ENCODE measurements at regions not wholly inside any gene's neighbourhood (a gene's known extent, or its start where the extent isn't known, plus 50 kb on each side); places are given as distances from the start of the nearest gene placed in this dataset.

DNA sequence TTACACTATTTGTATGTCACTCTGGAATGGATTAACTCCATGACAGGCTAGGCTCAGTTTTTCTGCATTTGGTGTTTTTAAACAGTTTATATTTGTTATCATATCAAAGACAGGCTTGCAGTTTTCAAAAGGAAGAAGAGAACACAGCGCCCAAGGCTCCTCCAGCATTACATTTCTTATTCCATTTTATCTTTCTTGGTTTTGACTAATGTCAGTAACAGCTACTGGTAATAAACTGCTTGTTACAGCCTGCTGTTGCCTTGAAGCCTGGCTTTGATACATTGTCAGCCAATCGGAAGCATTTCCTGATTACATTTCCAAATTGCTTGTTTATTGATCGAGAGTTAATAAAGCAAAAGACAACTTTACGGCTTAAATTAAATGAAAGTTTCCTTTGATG lies 166.0 kb upstream of the MDFIC start:
- H3K27ac Mint-ChIP-seq = no peak overlapping the region

DNA sequence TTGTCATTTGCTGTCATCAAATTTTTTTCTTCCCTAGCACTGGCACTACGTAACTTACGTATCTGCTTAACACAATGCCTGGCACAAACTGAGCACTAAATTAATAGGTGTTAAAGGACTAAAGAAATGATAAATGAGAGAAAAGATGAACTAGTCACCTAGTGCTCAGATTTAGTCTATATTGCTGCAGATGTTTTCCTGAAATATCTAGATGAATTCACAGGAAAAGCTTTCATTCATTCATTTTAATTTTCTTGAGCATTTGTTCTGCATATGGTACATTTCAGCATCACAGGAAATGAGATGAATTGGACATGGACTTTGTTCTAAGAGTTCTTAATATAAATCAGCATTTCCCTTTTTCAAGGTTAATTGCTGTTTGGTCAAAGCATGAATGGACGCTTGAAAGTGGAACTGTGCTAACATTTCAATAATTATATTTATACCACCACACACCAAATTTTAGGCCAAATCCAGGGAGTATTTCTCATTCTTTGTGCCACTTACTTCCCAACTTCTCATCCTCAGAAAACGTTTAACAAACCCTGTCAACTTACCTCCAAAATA lies 163.2 kb upstream of the MDFIC start:
- Mint-ChIP-seq H3K27me3 (no peaks in the 10 kb centered on the region), H3K27ac (no peak overlapping the region), H3K36me3 (no peaks in the 10 kb centered on the region), H3K4me1 (ENCODE audit: low read depth in 2 of 2) (no peaks in the 10 kb centered on the region), H3K9me3 (no peaks in the 10 kb centered on the region), H3K4me3 (no peak overlapping the region)
- ATAC-seq (no peak), DNase-seq (ENCODE audit: low spot score) (no peak)

More for the DNA sequence above, 166.0 kb upstream of the MDFIC start:
- no peaks in the 10 kb centered on the region for H3K36me3 Mint-ChIP-seq
- H3K4me1 Mint-ChIP-seq (ENCODE audit: low read depth in 2 of 2) = no peaks in the 10 kb centered on the region
- no peaks in the 10 kb centered on the region for H3K27me3 Mint-ChIP-seq
- ATAC-seq (no peak), DNase-seq (ENCODE audit: low spot score) (no peak)
- no peak overlapping the region for H3K4me3 Mint-ChIP-seq
- H3K9me3 Mint-ChIP-seq = peaks cover 4% of the 10 kb centered on the region

DNA sequence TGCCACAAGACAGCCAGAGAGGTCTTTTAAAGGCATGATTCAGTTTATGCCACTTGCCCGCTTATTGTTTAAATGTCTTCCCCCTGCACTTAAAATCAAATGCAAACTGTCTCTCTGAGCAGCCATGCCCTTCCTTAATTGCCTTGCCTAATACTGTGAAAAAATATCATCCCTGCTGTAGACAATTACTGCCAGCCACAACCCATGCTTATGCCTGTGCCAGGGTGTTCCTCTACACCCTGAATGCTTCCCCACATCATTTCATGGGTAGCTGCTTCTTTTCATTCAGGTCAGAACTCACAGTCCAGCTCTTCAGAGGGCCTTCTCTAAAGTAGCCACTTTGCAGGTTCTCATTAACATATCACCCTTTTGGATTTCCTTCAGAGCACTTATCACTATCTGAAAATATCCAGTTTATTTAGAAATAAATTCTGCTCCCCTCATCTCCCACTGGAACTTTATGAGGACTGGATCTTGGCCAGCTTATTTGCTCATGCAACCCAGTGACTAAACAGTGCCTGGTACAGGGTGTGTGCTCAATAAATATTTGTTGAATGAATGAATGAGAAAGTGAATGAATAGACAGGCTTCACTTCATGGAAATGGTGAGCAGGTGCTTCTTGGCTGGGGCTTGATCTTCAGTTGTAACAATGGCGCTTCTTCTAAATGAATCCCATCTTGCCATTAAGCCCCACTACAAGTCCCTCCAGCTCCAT lies 162.4 kb upstream of the MDFIC start:
- H3K36me3 Mint-ChIP-seq = no peaks in the 10 kb centered on the region
- no peaks in the 10 kb centered on the region for H3K9me3 Mint-ChIP-seq
- no peak overlapping the region for H3K27ac Mint-ChIP-seq
- H3K4me3 Mint-ChIP-seq = no peak overlapping the region
- ATAC-seq (no peak), DNase-seq (ENCODE audit: low spot score) (no peak)
- H3K4me1 Mint-ChIP-seq (ENCODE audit: low read depth in 2 of 2) = no peaks in the 10 kb centered on the region
- H3K27me3 Mint-ChIP-seq = no peaks in the 10 kb centered on the region

DNA sequence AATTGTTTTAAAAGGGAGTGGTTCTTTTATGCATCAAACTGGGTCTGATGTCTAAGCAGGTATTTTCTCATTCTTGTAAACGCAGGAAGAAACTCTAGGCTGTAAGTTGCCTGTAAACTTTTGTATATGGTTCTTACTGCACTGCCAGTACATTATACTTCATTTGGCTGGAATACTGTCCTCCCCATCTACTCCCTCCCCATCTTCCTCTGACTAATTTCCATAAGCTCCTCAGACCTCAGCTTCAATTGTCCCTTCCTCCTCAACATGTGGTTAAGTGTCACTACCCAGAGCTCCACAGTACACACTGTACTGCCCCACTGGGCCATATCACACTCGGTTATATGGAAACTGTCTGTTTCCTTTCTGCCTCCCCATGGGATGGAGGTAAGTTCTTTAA lies 161.4 kb upstream of the MDFIC start:
- ATAC-seq = no peak
- no peaks in the 10 kb centered on the region for H3K9me3 Mint-ChIP-seq
- no peak overlapping the region for H3K4me3 Mint-ChIP-seq
- no peak overlapping the region for H3K27ac Mint-ChIP-seq
- no peaks in the 10 kb centered on the region for H3K36me3 Mint-ChIP-seq
- no peaks in the 10 kb centered on the region for H3K27me3 Mint-ChIP-seq
- DNase-seq (ENCODE audit: low spot score) = no peak
- no peaks in the 10 kb centered on the region for H3K4me1 Mint-ChIP-seq (ENCODE audit: low read depth in 2 of 2)

DNA sequence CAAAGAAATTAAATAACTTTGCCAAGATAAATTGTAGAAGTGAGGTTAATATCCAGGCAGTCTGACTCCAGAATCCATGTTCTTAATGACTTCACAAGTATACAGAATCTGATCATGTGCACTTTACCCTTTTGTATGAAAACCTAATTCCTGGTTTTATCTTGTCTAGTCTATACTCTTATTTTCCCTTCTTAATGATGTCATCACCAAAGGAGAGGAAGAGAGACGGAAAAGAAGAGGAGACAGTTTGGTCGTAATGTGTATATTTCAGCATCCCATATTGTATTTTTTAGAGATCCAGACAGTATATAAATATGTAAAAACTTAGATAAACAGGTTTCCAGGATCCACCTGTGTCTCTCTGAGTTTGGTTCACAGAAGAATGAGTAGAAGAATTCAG lies 159.9 kb upstream of the MDFIC start:
- no peaks in the 10 kb centered on the region for H3K4me1 Mint-ChIP-seq (ENCODE audit: low read depth in 2 of 2)
- no peak overlapping the region for H3K27ac Mint-ChIP-seq
- no peaks in the 10 kb centered on the region for H3K27me3 Mint-ChIP-seq
- H3K4me3 Mint-ChIP-seq = no peak overlapping the region
- DNase-seq (ENCODE audit: low spot score) = no peak
- H3K36me3 Mint-ChIP-seq = no peaks in the 10 kb centered on the region
- H3K9me3 Mint-ChIP-seq = peaks cover under 1% of the 10 kb centered on the region
- no peak for ATAC-seq

DNA sequence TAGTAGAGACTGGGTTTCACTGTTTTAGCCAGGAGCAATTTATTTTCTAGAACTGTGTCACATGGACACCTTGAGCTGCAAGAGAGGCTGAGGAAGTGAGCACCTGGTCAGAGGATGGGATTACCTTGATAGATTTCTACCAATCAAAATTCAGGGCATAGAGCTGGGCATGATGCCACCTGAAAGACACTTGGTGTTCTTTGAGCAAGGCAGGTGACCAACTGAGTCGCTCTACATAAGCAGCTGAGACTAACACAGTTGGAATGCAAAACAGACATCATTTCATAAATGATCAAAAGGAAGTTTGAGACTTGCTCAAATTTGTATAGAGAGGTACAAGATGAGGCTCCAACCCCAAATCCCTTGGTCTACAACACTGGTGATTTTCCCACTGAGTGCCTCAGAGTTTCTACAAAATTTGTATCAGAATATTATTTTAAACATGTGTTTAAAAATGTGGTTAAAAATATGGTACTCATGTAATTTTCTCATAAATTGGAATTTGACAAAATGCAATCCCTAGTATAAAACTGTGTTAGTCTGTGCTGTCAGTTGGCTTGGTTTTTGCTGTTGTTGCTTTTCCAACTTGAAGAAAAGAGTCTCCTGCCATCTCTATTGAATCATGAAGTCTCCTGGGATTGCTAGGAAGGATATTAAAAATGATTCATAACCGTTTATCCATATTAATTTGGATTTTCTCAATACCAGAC lies 156.4 kb upstream of the MDFIC start:
- peaks cover 3% of the 10 kb centered on the region for H3K9me3 Mint-ChIP-seq
- no peak overlapping the region for H3K4me3 Mint-ChIP-seq
- no peaks in the 10 kb centered on the region for H3K27me3 Mint-ChIP-seq
- no peaks in the 10 kb centered on the region for H3K36me3 Mint-ChIP-seq
- ATAC-seq (no peak), DNase-seq (ENCODE audit: low spot score) (no peak)
- H3K27ac Mint-ChIP-seq = no peak overlapping the region
- no peaks in the 10 kb centered on the region for H3K4me1 Mint-ChIP-seq (ENCODE audit: low read depth in 2 of 2)

DNA sequence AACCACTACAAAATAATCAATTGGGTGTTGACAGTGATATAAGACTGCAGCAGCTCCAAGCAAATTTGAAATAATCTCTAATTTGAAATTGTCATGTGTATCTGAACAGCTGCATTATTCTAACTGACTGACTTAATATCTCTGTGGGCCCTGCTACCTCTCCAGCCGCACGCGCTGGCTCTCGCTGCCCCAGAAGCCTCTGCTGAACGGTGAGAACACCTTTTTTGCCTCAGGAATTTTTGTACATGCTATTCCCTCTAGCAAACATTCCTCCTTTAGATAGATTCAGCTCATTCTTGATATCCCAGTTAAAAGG lies 155.9 kb upstream of the MDFIC start:
- Mint-ChIP-seq H3K36me3 (no peaks in the 10 kb centered on the region), H3K4me3 (no peak overlapping the region), H3K4me1 (ENCODE audit: low read depth in 2 of 2) (no peaks in the 10 kb centered on the region), H3K9me3 (peaks cover 3% of the 10 kb centered on the region), H3K27ac (no peak overlapping the region), H3K27me3 (no peaks in the 10 kb centered on the region)
- ATAC-seq (no peak), DNase-seq (ENCODE audit: low spot score) (no peak)

DNA sequence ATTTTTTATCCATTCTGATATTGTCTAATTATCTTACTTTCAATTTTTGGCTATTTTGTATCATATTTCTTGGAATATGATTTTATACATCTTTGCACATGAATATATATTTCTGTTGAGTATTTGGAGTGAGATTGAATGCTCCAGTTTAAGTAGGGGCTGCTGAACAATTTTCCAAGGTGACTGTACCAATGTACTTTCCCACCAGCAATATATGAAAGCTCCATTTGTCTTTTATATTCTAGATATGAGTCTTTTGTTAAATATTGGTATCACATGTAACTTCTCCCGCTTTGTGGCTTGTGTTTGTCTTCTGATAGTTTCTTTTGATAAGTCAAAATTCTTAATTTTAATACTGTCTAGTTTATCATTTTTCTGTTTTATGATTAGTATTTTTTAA lies 144.6 kb upstream of the MDFIC start:
- H3K4me3 Mint-ChIP-seq = no peak overlapping the region
- DNase-seq (ENCODE audit: low spot score) (no peak), ATAC-seq (no peak)
- H3K27ac Mint-ChIP-seq = no peak overlapping the region
- no peaks in the 10 kb centered on the region for H3K36me3 Mint-ChIP-seq
- H3K4me1 Mint-ChIP-seq (ENCODE audit: low read depth in 2 of 2) = no peaks in the 10 kb centered on the region
- H3K27me3 Mint-ChIP-seq = peaks cover 3 to 12% of the 10 kb centered on the region in 2 donors
- H3K9me3 Mint-ChIP-seq = peaks cover 3% of the 10 kb centered on the region

DNA sequence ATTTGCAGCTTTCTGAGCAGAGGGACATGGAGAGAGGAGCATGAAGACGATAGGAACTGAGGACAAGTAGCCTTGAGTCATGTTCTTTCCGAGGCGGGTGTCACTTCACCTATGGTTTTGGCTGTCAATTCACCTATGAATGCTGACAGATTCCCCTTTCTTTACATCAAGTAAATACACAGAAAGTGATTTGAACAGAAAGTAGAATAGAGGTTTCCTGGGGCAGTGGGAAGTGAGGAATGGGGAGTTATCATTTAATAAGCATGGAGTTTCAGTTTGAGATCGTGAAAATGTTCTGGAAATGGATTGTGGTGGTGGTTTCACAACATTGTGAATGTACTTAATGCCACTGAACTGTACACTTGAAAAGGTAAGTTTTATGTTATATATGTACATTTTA lies 138.4 kb upstream of the MDFIC start:
- no peak for ATAC-seq
- Mint-ChIP-seq H3K4me3 (peak overlapping the region; percentile 3), H3K36me3 (no peaks in the 10 kb centered on the region), H3K27ac (no peak overlapping the region), H3K4me1 (ENCODE audit: low read depth in 2 of 2) (peaks cover 0 to 6% of the 10 kb centered on the region in 2 donors), H3K9me3 (no peaks in the 10 kb centered on the region), H3K27me3 (peaks cover 3 to 18% of the 10 kb centered on the region in 2 donors)
- DNase-seq (ENCODE audit: low spot score) = no peak

DNA sequence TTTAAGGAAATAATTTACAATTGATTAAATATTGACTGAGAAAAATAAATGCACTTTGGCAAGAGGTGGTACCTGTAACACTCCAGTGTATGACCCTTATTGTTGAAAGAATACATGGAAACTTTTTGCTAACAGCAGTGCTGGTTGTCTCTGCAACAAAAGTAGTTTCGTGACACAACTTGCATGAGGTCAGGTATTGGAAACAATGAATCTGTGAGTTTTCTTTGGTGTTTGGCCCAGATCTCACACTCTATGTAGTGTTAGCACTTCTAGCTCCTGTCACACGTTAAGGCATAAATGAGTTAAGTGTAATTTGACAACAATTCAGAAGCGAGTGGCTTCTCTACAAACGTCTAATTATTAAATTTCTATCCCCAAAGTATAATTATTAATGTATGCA lies 137.7 kb upstream of the MDFIC start:
- H3K9me3 Mint-ChIP-seq = no peaks in the 10 kb centered on the region
- no peak overlapping the region for H3K4me3 Mint-ChIP-seq
- H3K27me3 Mint-ChIP-seq = peaks cover 3 to 18% of the 10 kb centered on the region in 2 donors
- H3K36me3 Mint-ChIP-seq = no peaks in the 10 kb centered on the region
- H3K4me1 Mint-ChIP-seq (ENCODE audit: low read depth in 2 of 2) = peaks cover 0 to 7% of the 10 kb centered on the region in 2 donors
- no peak for DNase-seq (ENCODE audit: low spot score)
- ATAC-seq = no peak
- no peak overlapping the region for H3K27ac Mint-ChIP-seq

DNA sequence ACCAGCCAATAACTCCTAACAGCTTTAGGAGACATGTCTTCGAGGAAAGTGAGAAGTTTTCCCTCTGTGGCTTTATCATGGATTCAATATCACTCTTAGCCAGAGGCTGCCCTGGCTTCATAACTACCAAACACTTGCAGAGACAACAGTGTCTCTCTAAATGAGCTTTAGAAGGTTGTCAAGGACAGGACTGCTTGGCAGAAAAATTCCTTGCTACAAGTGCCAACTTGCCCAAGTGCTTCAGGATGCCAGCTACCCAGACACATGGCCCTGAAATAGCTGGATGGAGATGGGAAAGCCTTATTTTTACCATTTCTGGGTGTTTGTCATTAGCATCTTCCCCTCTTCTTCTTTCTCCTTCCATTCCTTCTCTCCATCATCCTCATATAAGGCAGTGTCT lies 137.1 kb upstream of the MDFIC start:
- peaks cover 0 to 7% of the 10 kb centered on the region in 2 donors for H3K4me1 Mint-ChIP-seq (ENCODE audit: low read depth in 2 of 2)
- no peak for DNase-seq (ENCODE audit: low spot score)
- H3K36me3 Mint-ChIP-seq = no peaks in the 10 kb centered on the region
- no peaks in the 10 kb centered on the region for H3K9me3 Mint-ChIP-seq
- no peak for ATAC-seq
- no peak overlapping the region for H3K27ac Mint-ChIP-seq
- no peak overlapping the region for H3K4me3 Mint-ChIP-seq
- peaks cover 3 to 17% of the 10 kb centered on the region in 2 donors for H3K27me3 Mint-ChIP-seq

DNA sequence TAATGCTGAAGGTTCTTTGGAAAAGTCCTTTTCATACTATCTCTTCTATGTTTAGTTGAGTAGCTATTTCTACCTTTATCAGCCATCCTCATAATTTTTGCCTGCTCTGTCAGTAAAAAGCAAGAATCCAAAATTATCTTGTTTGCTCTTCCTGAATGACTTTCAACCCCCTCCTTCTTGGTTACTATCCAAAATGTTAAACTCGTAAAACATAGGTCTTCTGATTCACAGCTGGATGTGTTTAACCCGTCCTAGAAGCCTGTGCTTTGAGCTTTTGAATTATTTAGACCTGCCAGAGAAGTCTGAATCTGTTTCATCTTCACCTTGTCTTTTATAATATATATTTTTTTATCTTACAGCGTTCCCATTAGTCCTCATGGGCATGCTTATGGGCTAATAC lies 136.4 kb upstream of the MDFIC start:
- no peak overlapping the region for H3K4me3 Mint-ChIP-seq
- ATAC-seq (no peak), DNase-seq (ENCODE audit: low spot score) (no peak)
- no peaks in the 10 kb centered on the region for H3K9me3 Mint-ChIP-seq
- H3K27me3 Mint-ChIP-seq = peaks cover 3 to 14% of the 10 kb centered on the region in 2 donors
- H3K36me3 Mint-ChIP-seq = no peaks in the 10 kb centered on the region
- H3K4me1 Mint-ChIP-seq (ENCODE audit: low read depth in 2 of 2) = peaks cover 0 to 7% of the 10 kb centered on the region in 2 donors
- H3K27ac Mint-ChIP-seq = no peak overlapping the region

DNA sequence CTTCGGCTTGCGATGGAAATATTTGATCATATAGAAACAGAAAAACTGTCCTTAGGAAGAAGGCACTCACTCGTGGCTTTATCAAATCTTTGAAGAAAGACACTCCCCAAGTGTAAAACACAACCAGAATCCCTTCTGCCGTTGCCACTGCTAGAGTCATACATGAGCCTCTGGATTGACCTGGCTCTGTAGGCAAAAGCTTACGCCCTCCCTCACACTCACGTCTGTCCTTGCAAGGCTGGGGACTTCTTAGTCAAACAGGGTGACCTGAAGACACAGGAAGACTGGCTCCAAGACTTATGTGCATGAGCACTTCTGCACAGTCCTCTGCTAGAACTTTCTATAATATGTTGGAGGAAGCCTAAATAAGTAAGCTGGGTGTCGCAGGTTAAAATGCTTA lies 135.4 kb upstream of the MDFIC start:
- no peaks in the 10 kb centered on the region for H3K36me3 Mint-ChIP-seq
- ATAC-seq (no peak), DNase-seq (ENCODE audit: low spot score) (no peak)
- peaks cover 0 to 7% of the 10 kb centered on the region in 2 donors for H3K4me1 Mint-ChIP-seq (ENCODE audit: low read depth in 2 of 2)
- peaks cover 0 to 6% of the 10 kb centered on the region in 2 donors for H3K27me3 Mint-ChIP-seq
- H3K27ac Mint-ChIP-seq = no peak overlapping the region
- H3K9me3 Mint-ChIP-seq = no peaks in the 10 kb centered on the region
- H3K4me3 Mint-ChIP-seq = no peak overlapping the region

DNA sequence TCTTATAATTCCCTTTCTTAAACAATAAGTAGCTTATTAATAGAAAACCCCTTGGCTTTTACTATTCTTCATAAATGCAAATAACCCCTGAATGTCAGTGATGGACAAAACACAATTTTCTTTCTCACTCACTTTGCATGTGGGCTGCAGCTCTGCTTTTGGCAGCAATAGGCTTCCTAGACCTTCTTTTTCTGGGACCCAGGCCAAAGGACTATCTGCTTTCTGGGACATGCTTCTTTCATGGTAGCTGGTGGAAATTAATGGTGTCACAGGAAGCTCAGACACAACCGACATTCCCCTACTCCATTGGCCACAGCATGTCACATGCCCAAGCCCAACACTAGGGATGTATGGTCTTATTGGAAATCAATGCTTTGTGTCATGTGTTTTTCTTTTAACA lies 134.3 kb upstream of the MDFIC start:
- DNase-seq (ENCODE audit: low spot score) = no peak
- no peaks in the 10 kb centered on the region for H3K36me3 Mint-ChIP-seq
- no peak overlapping the region for H3K4me3 Mint-ChIP-seq
- ATAC-seq = no peak
- peaks cover 0 to 7% of the 10 kb centered on the region in 2 donors for H3K4me1 Mint-ChIP-seq (ENCODE audit: low read depth in 2 of 2)
- H3K9me3 Mint-ChIP-seq = no peaks in the 10 kb centered on the region
- H3K27me3 Mint-ChIP-seq = peaks cover 0 to 6% of the 10 kb centered on the region in 2 donors
- H3K27ac Mint-ChIP-seq = no peak overlapping the region

Measured in natural killer cell treated with Interleukin-12 subunit alpha and Interleukin-12 subunit beta and Interleukin-15 and Interleukin-18, amount 100 ng/mL, for 72 hours (primary cell).